ENCODE measurements at regions not wholly inside any gene's neighbourhood (a gene's known extent, or its start where the extent isn't known, plus 50 kb on each side); places are given as distances from the start of the nearest gene placed in this dataset.

DNA sequence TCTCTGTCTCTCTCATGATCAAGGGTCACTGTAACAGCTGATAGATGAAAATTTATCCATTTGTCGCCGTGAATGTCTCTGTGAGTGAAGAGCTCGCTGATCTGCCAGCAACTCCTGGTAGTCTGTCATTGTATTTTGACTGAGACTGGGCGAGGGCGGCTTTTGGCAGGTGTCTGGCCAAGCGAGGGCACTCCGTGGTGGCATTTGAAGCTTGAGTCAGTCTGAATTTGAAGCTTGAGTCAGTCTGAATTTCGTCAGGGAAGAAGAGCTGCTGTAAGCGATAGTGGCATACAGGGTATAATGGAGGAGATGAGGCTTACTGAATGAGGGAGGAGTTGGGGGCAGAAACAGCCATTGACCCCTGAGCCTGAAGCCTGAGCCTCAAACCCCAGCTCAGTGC lies 56.8 kb upstream of the FAM181A start:
- no peak for DNase-seq

DNA sequence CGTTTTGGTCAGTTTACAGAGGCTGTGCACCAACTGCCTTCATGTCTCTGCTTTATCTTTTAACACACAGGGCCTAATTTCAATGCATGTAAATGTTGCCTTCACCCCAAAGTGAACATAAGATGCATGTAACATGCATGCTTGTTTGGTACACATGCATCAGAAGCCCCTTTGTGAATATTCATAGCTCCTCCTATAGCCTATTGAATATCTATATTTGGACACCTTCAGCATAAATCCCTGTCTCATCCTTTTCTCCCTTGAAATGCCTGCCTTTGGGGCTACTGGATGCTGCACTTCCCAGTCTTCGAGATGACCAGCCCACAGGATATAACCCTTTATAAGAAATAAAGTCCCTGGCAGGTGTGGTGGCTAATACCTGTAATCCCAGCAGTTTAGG lies 57.7 kb upstream of the FAM181A start:
- DNase-seq, result no peak

DNA sequence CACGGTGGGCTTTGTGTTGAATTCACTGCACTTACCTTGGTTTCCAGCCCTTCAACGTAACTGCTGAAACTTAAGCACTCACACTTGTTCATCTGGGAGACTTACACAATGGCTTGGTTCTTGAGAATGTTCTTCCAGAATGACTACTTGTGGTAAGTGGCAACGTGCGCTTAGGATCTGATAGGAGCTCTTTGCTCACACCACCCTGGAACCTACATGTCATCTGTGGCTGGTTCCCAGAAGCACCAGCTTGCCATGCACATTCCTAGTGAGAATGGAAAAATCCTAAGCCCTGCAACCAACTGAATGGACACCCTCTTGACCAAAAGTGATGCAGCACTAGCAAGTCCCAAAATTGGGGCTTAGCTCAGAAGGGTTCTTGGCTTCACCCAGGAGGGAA lies 59.0 kb upstream of the FAM181A start:
- no peak for DNase-seq

DNA sequence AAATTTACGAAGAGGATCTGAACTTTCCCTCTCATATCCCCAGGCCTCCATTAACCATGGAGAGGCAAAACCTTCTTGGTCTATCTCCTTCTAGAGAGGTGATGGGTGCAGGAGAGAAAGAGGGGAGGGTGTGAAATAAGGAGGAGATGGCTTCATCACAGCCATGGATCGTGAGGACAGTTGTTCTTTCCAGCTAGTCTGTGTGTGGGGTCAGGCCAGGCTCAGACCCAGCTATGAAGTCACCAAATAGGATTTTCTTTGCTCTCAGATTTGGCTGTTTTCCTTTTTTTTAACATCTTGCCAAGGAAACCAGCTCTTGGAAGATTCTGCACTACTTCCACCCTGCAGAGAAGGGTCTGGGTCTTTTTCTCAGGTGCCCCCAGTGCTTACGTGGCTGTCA lies 64.9 kb upstream of the FAM181A start:
- no peak for DNase-seq

- no peak for DNase-seq
Observed at GRCh38 chr14:93861836-93862235, 65.3 kb upstream of the FAM181A start.

- DNase-seq, result no peak
Observed at GRCh38 chr14:93859957-93860356, 67.2 kb upstream of the FAM181A start.

GRCh38 chr14:93858896-93859295 lies 68.2 kb upstream of the FAM181A start:
- DNase-seq, result no peak

DNA sequence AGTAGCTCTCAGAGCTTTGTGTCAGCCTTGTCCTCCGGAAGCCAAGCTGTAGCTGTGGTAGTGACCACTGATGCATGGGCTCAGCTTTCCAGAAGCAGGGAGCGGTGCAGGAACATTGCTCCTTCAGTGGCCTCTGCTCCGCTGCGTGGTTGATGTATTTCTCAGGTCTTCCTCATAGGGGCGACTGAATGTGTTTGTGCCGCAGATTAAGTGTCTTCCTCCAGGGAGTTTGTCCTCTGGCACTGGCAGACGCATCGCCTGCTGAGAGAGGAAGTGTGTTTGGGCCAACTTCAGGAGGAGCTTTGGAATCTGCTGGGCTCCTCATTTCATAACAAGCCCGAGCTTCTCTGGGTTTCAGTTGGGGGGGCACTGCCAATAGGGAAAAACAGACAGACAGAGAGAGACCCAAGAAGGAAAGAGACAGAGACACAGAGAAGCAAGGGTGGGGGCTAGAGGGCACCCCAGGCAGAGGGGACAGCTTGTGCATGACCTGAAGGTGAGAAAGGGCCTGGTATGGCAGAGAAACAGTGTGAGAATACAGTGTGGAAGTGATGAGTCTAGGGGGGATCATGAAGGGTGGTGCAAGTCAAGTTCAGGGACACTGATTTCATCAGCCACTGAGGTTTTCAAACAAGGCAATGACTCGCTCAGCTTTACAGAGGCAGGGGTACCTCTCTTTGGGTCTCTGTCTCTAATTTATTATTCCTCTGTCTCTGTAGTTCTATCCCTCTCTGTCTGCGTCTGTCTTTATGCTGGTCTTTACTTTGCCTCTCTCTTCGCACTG lies 69.4 kb upstream of the PRIMA1 start:
- peak; percentile 30 for DNase-seq

- peak; percentile 73 for DNase-seq
Observed at GRCh38 chr14:93857081-93857480, 68.8 kb upstream of the PRIMA1 start.

GRCh38 chr14:93855737-93856136 lies 67.5 kb upstream of the PRIMA1 start:
- peak; percentile 84 for DNase-seq

DNA sequence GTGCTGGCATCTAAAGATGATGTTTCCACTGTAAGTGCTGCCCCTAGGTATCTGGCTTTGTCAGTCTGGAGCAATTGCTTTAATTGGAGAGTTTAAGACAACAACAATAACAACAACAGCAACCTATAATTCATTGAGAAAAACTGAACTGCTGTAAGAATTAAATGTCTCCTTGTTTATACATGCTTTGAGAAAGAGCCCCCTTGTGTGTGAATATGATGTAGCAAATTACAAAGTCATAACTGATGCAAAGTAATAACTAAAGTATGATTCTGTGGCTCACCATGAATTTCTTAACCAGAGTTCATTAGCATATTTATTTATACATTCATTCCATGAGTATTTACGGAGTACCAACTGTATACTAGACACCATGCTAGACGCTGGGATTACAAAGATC lies 59.2 kb upstream of the PRIMA1 start:
- DNase-seq, result no peak

DNA sequence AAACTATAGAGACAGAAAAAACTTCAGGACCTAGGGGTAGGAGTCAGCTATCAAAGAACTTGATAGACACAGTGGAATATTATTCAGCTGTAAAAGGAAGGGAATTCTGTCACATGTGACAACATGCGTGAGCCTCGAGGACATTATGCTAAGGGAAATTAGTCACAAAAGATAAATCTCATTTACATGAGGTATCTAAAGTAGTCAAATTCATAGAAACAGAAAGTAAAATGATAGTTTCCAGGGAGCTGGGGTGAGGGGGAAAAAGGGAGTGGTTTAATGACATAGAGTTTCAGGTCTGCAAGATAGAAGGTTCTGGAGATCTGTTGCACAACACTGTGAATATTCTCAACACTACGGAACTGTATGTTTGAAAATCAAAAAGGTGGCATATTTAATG lies 50.0 kb upstream of the PRIMA1 start:
- no peak for DNase-seq

Measured in NCI-H446 treated with DMSO at 0.1 percent for 48 hours (cell line).